Neural cell (in vitro differentiated cells): ENCODE measurements at regions not wholly inside any gene's neighbourhood (a gene's known extent, or its start where the extent isn't known, plus 50 kb on each side); places are given as distances from the start of the nearest gene placed in this dataset.

Experiments used
- H2AFZ ChIP-seq: fragments of 200-600, 300-800 bp; sonication (generic), shearing (Covaris generic); 2 replicates; pipeline ENCODE4 v1.6.0; 2014; ENCODE audit warnings: low read depth, mild to moderate bottlenecking, antibody characterized with exemption, low read length, moderate library complexity
- H3F3A ChIP-seq: fragments of 200-600 bp; shearing (Covaris generic); 2 replicates; pipeline ENCODE4 v1.6.1; 2016; ENCODE audit warnings: mild to moderate bottlenecking, moderate library complexity, mixed read lengths, antibody characterized with exemption, low read length; ENCODE audit not compliant: insufficient read depth, poor library complexity, severe bottlenecking
- H3K27ac ChIP-seq: fragments of 200-600, 300-800 bp; sonication (generic), shearing (Covaris generic); 2 replicates; pipeline ENCODE4 v1.5.1; 2014; ENCODE audit warnings: mild to moderate bottlenecking, low read length, moderate library complexity
- H3K27me3 ChIP-seq: fragments of 300-800, 200-600 bp; sonication (generic), shearing (Covaris generic); 2 replicates; pipeline ENCODE4 v1.6.0; 2014; ENCODE audit warnings: mild to moderate bottlenecking, low read depth, low read length, moderate library complexity; ENCODE audit not compliant: insufficient read depth
- H3K36me3 ChIP-seq: fragments of 300-800, 200-600 bp; sonication (generic), shearing (Covaris generic); 2 replicates; pipeline ENCODE4 v1.5.1; 2014; ENCODE audit warnings: mild to moderate bottlenecking, antibody characterized with exemption, low read length, moderate library complexity; ENCODE audit not compliant: insufficient read depth
- H3K4me2 ChIP-seq: fragments of 300-800, 200-600 bp; sonication (generic), shearing (Covaris generic); 2 replicates; pipeline ENCODE4 v1.6.0; 2014; ENCODE audit warnings: mild to moderate bottlenecking, low read length
- H3K4me3 ChIP-seq: fragments of 300-800, 200-600 bp; sonication (generic), shearing (Covaris generic); 2 replicates; pipeline ENCODE4 v1.5.1; 2014; ENCODE audit warnings: mild to moderate bottlenecking, low read length, moderate library complexity
- H3K79me2 ChIP-seq: fragments of 200-600 bp; shearing (Covaris generic); replicated peaks from 2 replicates; pipeline ENCODE4 v1.6.0; 2014; ENCODE audit warnings: mild to moderate bottlenecking, low read length, moderate library complexity; ENCODE audit not compliant: insufficient read depth
- H3K9ac ChIP-seq: fragments of 300-800, 200-600 bp; sonication (generic), shearing (Covaris generic); 2 replicates; pipeline ENCODE4 v1.6.1; 2016; ENCODE audit warnings: mild to moderate bottlenecking, low read length, mixed read lengths
- H3K9me2 ChIP-seq: fragments of 200-600 bp; shearing (Covaris generic); 2 replicates; pipeline ENCODE4 v1.6.1; 2016; ENCODE audit warnings: mild to moderate bottlenecking, low read length, mixed read lengths; ENCODE audit not compliant: insufficient read depth
- H3K9me3 ChIP-seq: fragments of 200-600, 300-800 bp; sonication (generic), shearing (Covaris generic); 2 replicates; pipeline ENCODE4 v1.6.1; 2016; ENCODE audit warnings: mild to moderate bottlenecking, mixed run types, low read length, moderate library complexity, mixed read lengths
- H4K20me1 ChIP-seq: fragments of 200-600 bp; shearing (Covaris generic); 2 replicates; pipeline ENCODE4 v1.6.1; 2016; ENCODE audit warnings: mild to moderate bottlenecking, mixed run types; ENCODE audit not compliant: insufficient read depth
- EP300 ChIP-seq: fragments of 450-650 bp; conservative IDR thresholded peaks from 2 replicates; pipeline ENCODE4 v1.6.1; 2014; ENCODE audit warnings: antibody characterized with exemption, mild to moderate bottlenecking, moderate library complexity; ENCODE audit not compliant: poor library complexity, severe bottlenecking
- EZH2 ChIP-seq: fragments of 200-600, 300-800 bp; shearing (Covaris generic), sonication (generic); IDR thresholded peaks from 2 replicates; pipeline ENCODE4 v1.6.1; 2014; ENCODE audit warnings: antibody characterized with exemption, low read length, borderline replicate concordance, mild to moderate bottlenecking; ENCODE audit not compliant: insufficient read depth, poor library complexity, severe bottlenecking
- MXI1 ChIP-seq: fragments of 450-650 bp; conservative IDR thresholded peaks from 2 replicates; pipeline ENCODE4 v1.6.1; 2014; ENCODE audit warnings: antibody characterized with exemption, mild to moderate bottlenecking; ENCODE audit not compliant: poor library complexity, severe bottlenecking
- POLR2AphosphoS5 ChIP-seq: IDR thresholded peaks from 2 replicates; pipeline ENCODE4 v1.6.1; 2012
- SMC3 ChIP-seq: fragments of 450-650 bp; conservative IDR thresholded peaks from 2 replicates; pipeline ENCODE4 v1.6.1; 2014; ENCODE audit warnings: antibody characterized with exemption, mild to moderate bottlenecking, moderate library complexity; ENCODE audit not compliant: poor library complexity
- TAF1 ChIP-seq: IDR thresholded peaks from 2 replicates; pipeline ENCODE4 v1.6.1; 2012; ENCODE audit warnings: low read depth
- TF ChIP-seq, protein P1 (sequence below): IDR thresholded peaks from 2 replicates; pipeline ENCODE4 v1.6.1; 2012; ENCODE audit warnings: borderline replicate concordance
- TF ChIP-seq, protein P2 (sequence below): fragments of 450-650 bp; IDR thresholded peaks from 2 replicates; pipeline ENCODE4 v1.5.1; 2014; ENCODE audit warnings: antibody characterized with exemption, mild to moderate bottlenecking, moderate library complexity; ENCODE audit not compliant: poor library complexity, severe bottlenecking

DNA sequence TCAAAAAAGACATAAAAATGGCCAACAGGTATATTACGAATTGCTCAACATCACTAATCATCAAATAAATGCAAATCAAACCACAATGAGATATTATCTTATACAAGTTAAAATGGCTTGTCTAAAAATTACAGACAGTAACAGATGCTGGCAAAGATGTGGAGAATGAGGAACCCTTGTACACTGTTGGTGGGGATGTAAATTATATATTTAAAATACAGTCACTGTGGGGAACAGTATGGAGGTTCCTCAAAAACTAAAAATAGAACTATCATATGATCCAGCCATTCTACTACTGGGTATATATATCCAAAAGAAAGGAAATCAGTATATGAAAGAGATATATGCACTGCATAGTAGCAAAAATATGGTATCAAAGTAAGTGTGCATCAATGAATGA, 1037.2 kb upstream of the B3GALT2 start:
- H3K9me2 ChIP-seq = no peaks in the 10 kb centered on the region
- H3K9me3 ChIP-seq = no peaks in the 10 kb centered on the region
- H2AFZ ChIP-seq = no peak overlapping the region
- no peak overlapping the region for H3K27ac ChIP-seq
- H3K4me3 ChIP-seq = no peak overlapping the region
- H3K9ac ChIP-seq = no peak overlapping the region
- H4K20me1 ChIP-seq = no peaks in the 10 kb centered on the region
- no peaks in the 10 kb centered on the region for H3F3A ChIP-seq
- TF ChIP-seq, protein P1, sequence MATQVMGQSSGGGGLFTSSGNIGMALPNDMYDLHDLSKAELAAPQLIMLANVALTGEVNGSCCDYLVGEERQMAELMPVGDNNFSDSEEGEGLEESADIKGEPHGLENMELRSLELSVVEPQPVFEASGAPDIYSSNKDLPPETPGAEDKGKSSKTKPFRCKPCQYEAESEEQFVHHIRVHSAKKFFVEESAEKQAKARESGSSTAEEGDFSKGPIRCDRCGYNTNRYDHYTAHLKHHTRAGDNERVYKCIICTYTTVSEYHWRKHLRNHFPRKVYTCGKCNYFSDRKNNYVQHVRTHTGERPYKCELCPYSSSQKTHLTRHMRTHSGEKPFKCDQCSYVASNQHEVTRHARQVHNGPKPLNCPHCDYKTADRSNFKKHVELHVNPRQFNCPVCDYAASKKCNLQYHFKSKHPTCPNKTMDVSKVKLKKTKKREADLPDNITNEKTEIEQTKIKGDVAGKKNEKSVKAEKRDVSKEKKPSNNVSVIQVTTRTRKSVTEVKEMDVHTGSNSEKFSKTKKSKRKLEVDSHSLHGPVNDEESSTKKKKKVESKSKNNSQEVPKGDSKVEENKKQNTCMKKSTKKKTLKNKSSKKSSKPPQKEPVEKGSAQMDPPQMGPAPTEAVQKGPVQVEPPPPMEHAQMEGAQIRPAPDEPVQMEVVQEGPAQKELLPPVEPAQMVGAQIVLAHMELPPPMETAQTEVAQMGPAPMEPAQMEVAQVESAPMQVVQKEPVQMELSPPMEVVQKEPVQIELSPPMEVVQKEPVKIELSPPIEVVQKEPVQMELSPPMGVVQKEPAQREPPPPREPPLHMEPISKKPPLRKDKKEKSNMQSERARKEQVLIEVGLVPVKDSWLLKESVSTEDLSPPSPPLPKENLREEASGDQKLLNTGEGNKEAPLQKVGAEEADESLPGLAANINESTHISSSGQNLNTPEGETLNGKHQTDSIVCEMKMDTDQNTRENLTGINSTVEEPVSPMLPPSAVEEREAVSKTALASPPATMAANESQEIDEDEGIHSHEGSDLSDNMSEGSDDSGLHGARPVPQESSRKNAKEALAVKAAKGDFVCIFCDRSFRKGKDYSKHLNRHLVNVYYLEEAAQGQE = no peak
- TF ChIP-seq SMC3 (no peak), EZH2 (no peak), EP300 (no peak), MXI1 (no peak), TAF1 (no peak), POLR2AphosphoS5 (no peak)
- TF ChIP-seq, protein P2, sequence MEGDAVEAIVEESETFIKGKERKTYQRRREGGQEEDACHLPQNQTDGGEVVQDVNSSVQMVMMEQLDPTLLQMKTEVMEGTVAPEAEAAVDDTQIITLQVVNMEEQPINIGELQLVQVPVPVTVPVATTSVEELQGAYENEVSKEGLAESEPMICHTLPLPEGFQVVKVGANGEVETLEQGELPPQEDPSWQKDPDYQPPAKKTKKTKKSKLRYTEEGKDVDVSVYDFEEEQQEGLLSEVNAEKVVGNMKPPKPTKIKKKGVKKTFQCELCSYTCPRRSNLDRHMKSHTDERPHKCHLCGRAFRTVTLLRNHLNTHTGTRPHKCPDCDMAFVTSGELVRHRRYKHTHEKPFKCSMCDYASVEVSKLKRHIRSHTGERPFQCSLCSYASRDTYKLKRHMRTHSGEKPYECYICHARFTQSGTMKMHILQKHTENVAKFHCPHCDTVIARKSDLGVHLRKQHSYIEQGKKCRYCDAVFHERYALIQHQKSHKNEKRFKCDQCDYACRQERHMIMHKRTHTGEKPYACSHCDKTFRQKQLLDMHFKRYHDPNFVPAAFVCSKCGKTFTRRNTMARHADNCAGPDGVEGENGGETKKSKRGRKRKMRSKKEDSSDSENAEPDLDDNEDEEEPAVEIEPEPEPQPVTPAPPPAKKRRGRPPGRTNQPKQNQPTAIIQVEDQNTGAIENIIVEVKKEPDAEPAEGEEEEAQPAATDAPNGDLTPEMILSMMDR = no peak
- H3K27me3 ChIP-seq = no peaks in the 10 kb centered on the region
- no peaks in the 10 kb centered on the region for H3K79me2 ChIP-seq
- no peak overlapping the region for H3K4me2 ChIP-seq
- no peaks in the 10 kb centered on the region for H3K36me3 ChIP-seq

DNA sequence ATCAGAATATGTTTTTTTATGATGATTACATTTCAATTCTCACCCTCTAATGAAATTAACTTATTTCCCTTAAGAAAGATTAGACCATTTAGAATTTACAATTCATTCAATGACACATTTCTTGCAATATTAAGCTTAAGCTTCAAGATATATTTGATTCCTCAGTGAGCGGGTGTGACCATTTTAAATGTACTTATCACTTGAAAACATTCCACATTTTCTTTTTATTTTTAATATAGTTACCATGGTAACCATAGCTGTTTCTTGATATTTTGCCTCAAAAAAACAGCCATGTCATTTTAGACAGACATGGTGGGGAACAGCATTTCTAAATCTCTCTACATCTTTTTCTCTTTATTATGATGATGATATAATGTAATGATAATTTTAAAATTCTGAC, 1029.0 kb upstream of the B3GALT2 start:
- no peak overlapping the region for H3K27ac ChIP-seq
- H3K4me2 ChIP-seq = no peak overlapping the region
- no peak overlapping the region for H3K9ac ChIP-seq
- no peaks in the 10 kb centered on the region for H3K79me2 ChIP-seq
- H3K9me2 ChIP-seq = no peaks in the 10 kb centered on the region
- H3K9me3 ChIP-seq = no peaks in the 10 kb centered on the region
- no peak overlapping the region for H3K4me3 ChIP-seq
- no peaks in the 10 kb centered on the region for H4K20me1 ChIP-seq
- no peak overlapping the region for H2AFZ ChIP-seq
- no peaks in the 10 kb centered on the region for H3K36me3 ChIP-seq
- H3F3A ChIP-seq = no peaks in the 10 kb centered on the region
- H3K27me3 ChIP-seq = no peaks in the 10 kb centered on the region
- no peak for TF ChIP-seq EP300
- TF ChIP-seq, protein P2 = no peak
- no peak for TF ChIP-seq SMC3
